IPS-18a (cell line): ENCODE measurements at regions not wholly inside any gene's neighbourhood (a gene's known extent, or its start where the extent isn't known, plus 50 kb on each side); places are given as distances from the start of the nearest gene placed in this dataset.

Experiments used
- H3K27ac ChIP-seq: one replicate; pipeline ENCODE4 v1.5.1; 2013; ENCODE audit warnings: low read length
- H3K27me3 ChIP-seq: one replicate; pipeline ENCODE4 v1.6.1; 2013; ENCODE audit warnings: mild to moderate bottlenecking, low read length; ENCODE audit not compliant: control insufficient read depth, insufficient read depth
- H3K36me3 ChIP-seq: one replicate; pipeline ENCODE4 v1.6.1; 2013; ENCODE audit warnings: low read depth, low read length; ENCODE audit not compliant: control insufficient read depth
- H3K4me1 ChIP-seq: one replicate; pipeline ENCODE4 v1.6.1; 2013; ENCODE audit warnings: low read depth, low read length; ENCODE audit not compliant: control insufficient read depth
- H3K4me3 ChIP-seq: one replicate; pipeline ENCODE4 v1.5.1; 2013; ENCODE audit warnings: low read length
- H3K9ac ChIP-seq: one replicate; pipeline ENCODE4 v1.6.1; 2013; ENCODE audit warnings: mild to moderate bottlenecking, low read length, moderate library complexity
- H3K9me3 ChIP-seq: one replicate; pipeline ENCODE4 v1.6.1; 2013; ENCODE audit warnings: low read depth, low read length; ENCODE audit not compliant: control insufficient read depth

DNA sequence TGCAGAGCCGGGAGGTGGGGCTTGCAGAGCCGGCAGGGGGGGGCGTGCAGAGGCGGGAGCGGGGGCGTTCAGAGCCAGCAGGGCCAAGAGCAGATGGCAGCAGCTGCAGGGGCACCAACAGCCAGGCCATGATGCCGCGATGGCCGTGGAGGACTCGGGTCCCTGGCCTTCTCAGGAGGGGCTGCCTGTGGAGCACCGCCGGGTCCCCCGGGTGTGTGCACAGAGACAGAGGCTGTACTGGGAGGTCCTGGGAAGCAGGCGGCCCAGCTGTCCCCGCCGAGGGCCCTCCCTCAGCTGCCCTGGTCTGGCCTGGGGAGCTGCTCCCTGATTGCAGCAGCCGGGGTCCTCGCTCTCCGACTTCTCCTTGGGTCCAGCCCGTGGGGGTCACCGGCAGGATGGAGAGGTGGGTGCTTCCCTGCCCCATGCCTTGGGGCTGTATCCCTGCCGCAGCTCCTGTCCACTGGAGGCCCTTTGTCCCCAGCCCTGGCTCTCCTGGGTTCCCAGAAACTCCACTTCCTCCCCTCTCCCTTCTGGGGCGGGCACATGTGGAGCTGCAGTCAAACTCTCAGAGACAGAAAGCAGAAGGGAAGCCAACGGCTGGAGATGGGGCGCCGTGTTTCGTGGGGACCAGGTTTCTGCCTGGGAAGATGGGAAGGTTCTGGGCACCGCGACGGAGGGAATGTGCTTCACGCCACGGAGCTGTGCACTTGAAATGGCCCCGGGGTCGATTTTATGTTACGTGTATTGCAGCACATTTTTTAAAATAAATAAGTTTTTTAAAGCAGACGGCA lies 75.8 kb upstream of the GALNT9 start:
- Histone ChIP-seq H3K4me3 (no peak overlapping the region), H3K9ac (no peak overlapping the region), H3K36me3 (no peaks in the 10 kb centered on the region), H3K9me3 (no peaks in the 10 kb centered on the region), H3K27ac (no peak overlapping the region), H3K4me1 (no peaks in the 10 kb centered on the region), H3K27me3 (peaks cover 68% of the 10 kb centered on the region)

DNA sequence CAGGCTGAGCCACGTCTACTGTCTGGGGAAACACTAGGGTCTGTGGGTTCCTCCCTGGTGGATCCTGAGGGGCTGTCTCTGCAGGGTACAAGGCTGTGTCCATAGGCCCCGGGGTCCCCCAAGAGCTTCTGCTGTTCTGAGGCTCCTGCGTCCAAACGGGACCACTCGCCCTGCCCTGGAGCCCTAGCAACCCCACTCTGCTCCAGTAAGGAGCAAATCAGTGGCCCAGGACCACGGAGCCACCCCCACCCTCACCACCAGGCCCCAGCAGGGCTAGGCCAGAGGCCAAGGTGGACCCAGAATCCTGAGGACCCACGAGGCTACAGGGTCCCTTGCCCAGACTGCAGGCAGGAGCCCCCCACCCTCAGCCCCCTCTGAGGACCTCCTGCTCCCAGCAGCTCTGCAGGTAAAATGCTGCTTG lies 75.1 kb upstream of the GALNT9 start:
- H3K9ac ChIP-seq = no peak overlapping the region
- H3K9me3 ChIP-seq = no peaks in the 10 kb centered on the region
- H3K27ac ChIP-seq = no peak overlapping the region
- H3K4me1 ChIP-seq = no peaks in the 10 kb centered on the region
- peaks cover 72% of the 10 kb centered on the region for H3K27me3 ChIP-seq
- no peak overlapping the region for H3K4me3 ChIP-seq
- H3K36me3 ChIP-seq = no peaks in the 10 kb centered on the region

DNA sequence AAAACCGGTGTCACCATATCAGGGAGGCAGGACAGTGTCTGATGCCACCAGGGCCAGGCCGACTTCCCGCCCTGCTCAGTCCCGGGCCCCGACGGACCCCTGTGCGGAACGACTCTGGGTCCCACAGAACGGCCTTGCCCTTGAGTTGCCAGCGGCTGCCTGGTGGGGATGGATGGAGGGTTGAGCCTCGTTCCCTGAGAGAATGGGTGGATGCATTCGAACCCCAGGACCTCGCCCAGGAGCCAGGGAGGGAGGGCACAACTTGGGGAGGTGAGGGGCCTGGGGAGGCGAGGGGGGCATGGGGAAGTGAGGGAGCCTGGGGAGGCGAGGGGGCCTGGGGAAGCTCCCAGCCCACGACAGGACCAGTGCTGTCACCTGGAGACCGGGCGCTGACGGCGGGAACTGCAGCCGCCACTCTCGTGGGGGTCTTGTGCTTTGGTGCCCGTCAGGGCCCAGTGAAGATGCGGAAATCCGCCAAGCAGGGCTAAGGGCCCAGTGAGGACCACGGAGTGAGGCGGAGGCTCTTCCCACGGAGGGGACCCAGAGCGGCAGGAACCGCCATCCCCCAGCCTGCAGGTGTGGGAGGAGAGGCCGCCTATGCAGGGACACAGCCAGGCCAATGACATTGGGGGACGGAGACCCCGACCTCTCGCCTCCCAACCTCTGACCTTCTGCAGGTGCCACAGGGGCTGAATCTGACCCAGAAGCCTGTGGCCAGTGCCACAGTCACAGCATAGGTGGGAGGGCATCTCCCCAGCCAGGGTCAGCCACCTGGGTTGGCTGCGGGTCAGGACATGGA lies 74.4 kb upstream of the GALNT9 start:
- H3K4me3 ChIP-seq = no peak overlapping the region
- H3K36me3 ChIP-seq = no peaks in the 10 kb centered on the region
- H3K27me3 ChIP-seq = peaks cover 75% of the 10 kb centered on the region
- no peaks in the 10 kb centered on the region for H3K9me3 ChIP-seq
- no peaks in the 10 kb centered on the region for H3K4me1 ChIP-seq
- no peak overlapping the region for H3K9ac ChIP-seq
- H3K27ac ChIP-seq = no peak overlapping the region

DNA sequence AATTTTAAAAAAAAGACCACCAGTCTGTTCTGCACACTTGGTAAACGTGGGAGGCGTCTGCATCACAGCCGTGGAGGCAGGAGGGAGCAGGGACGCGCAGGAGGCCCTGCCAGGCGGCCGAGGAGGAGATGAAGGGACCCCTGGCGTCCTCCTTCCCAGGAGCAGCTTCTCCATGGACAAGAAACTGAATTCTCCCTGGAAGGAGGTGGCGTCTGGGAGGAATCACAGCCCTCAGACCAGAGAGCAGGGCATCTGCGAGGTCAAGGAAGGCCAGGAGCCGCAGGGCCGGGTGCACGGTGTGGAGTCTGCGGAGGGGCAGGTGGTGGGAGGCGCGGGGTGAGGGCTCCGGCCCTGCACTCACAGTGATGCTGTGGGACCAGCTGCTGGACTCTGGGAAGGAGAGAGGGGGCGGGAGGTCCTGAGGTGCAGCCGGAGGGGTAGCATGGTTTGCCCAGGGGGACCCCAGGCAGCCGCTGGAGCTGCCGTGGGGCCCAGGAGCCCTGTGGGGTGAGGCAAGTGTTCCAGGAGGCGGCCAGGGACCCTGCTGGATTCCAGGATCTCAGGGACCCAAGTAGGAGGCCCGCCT lies 73.5 kb upstream of the GALNT9 start:
- H3K36me3 ChIP-seq = no peaks in the 10 kb centered on the region
- H3K9ac ChIP-seq = no peak overlapping the region
- no peak overlapping the region for H3K27ac ChIP-seq
- H3K4me1 ChIP-seq = no peaks in the 10 kb centered on the region
- no peak overlapping the region for H3K4me3 ChIP-seq
- peaks cover 77% of the 10 kb centered on the region for H3K27me3 ChIP-seq
- H3K9me3 ChIP-seq = no peaks in the 10 kb centered on the region

DNA sequence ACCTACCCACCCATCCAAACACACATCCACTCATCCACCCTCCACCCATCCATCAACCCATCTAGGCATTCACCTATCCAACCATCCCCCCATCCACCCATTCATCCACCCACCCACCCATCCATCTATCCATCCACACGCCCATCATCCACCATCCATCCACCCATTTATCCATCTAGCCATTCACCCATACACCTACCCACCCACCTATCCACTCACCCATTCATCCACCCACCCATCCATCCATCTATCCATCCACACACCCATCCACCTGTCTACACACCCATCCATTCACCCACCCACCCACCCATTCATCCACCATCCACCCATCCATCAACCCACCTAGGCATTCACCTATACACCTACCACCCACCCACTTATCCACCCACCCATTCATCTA lies 72.6 kb upstream of the GALNT9 start:
- no peak overlapping the region for H3K27ac ChIP-seq
- no peaks in the 10 kb centered on the region for H3K36me3 ChIP-seq
- H3K4me1 ChIP-seq = no peaks in the 10 kb centered on the region
- no peaks in the 10 kb centered on the region for H3K9me3 ChIP-seq
- H3K27me3 ChIP-seq = peaks cover 82% of the 10 kb centered on the region
- no peak overlapping the region for H3K4me3 ChIP-seq
- no peak overlapping the region for H3K9ac ChIP-seq

DNA sequence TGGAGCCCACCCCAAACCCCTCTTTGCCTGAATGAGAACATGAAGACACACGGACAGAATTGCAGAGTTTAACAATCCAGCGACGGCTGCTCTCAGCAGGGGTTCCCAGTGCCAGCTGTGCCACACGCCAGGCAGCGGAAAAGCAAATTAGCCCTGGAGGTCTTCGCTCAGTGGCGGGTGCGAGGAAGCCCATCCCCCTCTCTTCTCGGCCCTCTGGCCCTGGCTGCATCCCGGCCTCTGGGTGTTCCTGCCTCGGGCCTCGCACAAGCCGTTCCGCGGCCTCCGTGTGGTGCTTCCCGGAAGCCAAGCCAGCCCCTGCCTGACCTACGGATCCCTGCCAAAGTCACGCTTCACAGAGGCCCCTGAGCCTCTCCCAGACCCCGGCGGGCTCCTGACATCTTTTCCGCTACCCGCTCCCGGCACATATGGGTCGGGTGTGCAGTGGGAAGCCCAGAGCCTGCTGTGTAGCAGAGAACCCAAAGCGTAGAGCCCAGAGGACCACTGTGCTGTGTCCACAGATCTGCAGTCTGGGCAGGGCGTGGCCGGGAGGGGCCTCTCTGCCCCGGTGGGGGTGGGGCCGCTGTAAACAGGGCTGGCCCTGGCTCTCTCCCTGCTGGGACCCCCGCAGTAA lies 70.7 kb upstream of the GALNT9 start:
- Histone ChIP-seq H3K9me3 (no peaks in the 10 kb centered on the region), H3K4me3 (no peak overlapping the region), H3K9ac (no peak overlapping the region), H3K27ac (no peak overlapping the region), H3K36me3 (no peaks in the 10 kb centered on the region), H3K4me1 (peaks cover 4% of the 10 kb centered on the region), H3K27me3 (peaks cover 84% of the 10 kb centered on the region)

DNA sequence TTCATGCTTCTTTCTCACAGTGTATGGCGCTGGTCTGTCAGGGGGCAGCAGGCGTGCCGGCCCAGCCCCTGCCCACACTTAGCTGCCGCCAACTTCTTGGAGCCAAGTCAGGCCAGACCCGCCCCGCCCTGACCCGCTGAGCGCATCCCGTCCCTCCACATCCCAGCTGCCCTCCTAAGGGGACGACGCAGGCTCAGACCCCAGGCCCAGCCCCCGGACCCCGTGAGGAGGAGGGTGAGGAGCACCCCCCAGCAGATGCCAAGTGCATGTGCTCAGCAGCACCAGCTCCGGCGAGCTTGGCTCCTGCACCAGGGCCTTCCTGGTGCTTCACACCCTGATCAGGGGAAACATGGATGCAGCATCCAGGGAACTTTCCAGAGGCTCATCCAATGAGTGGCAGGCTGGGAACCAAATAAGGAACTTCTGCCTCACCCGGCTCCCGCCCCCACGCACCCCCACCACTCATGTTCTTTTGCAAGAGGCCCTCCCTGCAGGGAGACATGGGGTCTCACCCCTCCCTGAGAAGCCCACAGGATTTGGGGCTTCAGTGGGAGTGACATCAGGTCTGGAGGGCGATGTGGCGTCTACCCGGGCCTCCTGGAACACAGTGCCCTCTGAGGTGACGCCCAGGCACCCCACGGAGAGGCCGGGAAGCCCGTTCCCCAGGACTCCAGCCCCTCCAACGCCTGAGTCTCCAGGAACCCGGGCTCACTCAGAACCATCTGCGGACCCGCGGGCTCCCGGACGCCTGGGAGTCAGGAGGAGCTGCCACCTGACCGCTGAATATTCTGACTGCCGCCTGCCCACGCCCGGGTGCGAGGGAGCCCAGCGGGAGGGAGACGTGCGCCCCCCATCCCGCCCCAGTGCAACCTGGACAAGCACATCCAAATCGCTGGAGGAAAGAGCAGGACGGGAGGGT lies 70.0 kb upstream of the GALNT9 start:
- Histone ChIP-seq H3K4me1 (peaks cover 4% of the 10 kb centered on the region), H3K36me3 (no peaks in the 10 kb centered on the region), H3K27ac (no peak overlapping the region), H3K27me3 (peaks cover 80% of the 10 kb centered on the region), H3K4me3 (no peak overlapping the region), H3K9ac (no peak overlapping the region), H3K9me3 (no peaks in the 10 kb centered on the region)

DNA sequence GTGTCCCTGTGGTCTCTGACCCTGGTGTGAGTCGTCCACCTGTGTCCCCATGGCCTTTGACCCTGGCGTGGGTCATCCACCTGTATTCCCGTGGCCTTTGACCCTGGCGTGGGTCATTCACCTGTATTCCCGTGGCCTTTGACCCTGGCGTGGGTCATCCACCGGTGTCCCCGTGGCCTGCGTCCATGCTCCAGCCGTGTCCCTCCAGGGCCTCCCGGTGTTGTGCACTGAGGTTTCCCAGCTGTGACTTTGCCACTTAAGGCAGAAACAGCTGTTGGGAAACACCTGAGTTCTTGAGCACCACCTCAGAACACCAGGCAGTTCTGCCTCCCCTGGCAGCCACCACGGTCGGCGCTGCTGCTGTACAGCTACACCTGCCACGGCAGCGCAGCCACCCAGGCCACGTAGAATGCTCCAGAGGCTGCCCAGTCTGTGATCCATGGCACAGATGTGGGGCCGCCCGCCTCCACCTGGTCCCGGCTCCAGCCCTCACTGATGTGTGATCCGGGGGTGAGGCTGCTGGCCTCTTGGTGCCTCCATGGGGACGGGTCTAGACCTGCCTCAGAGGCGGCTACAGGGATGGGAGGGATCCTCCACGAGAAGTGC lies 69.1 kb upstream of the GALNT9 start:
- H3K27me3 ChIP-seq = peaks cover 77% of the 10 kb centered on the region
- no peak overlapping the region for H3K9ac ChIP-seq
- no peaks in the 10 kb centered on the region for H3K36me3 ChIP-seq
- no peaks in the 10 kb centered on the region for H3K9me3 ChIP-seq
- H3K4me1 ChIP-seq = peaks cover 4% of the 10 kb centered on the region
- no peak overlapping the region for H3K27ac ChIP-seq
- no peak overlapping the region for H3K4me3 ChIP-seq

DNA sequence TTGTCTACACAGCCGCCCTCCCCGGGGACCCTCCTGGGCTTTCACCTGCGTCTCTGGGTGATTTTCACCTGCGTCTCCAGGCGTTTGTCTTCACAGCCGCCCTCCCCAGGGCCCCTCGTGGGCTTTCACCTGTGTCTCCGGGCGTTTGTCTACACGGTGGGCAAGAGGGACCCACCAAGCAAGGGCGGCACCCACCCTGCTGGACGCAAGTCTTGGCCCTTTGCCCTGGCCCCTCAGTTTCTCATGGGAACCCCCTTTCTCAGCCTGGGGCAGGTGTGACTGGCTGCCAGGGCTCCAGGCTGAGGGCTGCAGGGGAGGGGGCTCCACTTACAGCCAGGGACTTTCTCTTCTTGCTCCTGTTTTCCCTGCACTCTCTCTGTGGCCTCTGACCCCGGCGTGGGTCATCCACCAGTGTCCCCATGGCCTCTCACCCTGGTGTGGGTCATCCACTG lies 68.6 kb upstream of the GALNT9 start:
- H3K27ac ChIP-seq = no peak overlapping the region
- H3K36me3 ChIP-seq = no peaks in the 10 kb centered on the region
- H3K4me1 ChIP-seq = peaks cover 4% of the 10 kb centered on the region
- no peak overlapping the region for H3K9ac ChIP-seq
- no peak overlapping the region for H3K4me3 ChIP-seq
- no peaks in the 10 kb centered on the region for H3K9me3 ChIP-seq
- peaks cover 77% of the 10 kb centered on the region for H3K27me3 ChIP-seq

DNA sequence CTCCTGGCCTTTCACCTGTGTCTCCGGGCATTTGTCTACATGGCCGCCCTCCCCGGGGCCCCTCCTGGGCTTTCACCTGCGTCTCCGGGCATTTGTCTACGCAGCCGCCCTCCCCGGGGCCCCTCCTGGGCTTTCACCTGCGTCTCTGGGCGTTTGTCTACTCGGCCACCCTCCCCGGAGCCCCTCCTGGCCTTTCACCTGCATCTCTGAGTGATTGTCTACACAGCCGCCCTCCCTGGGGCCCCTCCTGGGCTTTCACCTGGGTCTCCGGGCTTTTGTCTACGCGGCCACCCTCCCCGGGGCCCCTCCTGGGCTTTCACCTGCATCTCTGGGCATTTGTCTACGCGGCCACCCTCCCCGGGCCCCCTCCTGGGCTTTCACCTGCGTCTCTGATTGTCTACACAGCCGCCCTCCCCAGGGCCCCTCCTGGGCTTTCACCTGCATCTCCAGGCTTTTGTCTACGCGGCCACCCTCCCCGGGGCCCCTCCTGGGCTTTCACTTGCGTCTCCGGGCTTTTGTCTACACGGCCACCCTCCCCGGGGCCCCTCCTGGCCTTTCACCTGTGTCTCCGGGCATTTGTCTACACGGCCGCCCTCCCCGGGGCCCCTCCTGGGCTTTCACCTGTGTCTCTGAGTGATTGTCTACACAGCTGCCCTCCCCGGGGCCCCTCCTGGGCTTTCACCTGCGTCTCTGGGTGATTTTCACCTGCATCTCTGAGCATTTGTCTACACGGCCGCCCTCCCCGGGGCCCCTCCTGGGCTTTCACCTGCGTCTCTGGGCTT lies 68.0 kb upstream of the GALNT9 start:
- Histone ChIP-seq H3K9ac (no peak overlapping the region), H3K4me3 (no peak overlapping the region), H3K36me3 (no peaks in the 10 kb centered on the region), H3K27ac (no peak overlapping the region), H3K27me3 (peaks cover 77% of the 10 kb centered on the region), H3K9me3 (no peaks in the 10 kb centered on the region), H3K4me1 (peaks cover 4% of the 10 kb centered on the region)
